HEK293 (cell line): ENCODE measurements at regions not wholly inside any gene's neighbourhood (a gene's known extent, or its start where the extent isn't known, plus 50 kb on each side); places are given as distances from the start of the nearest gene placed in this dataset.

Experiments used
- CTCF ChIA-PET: fragments of 350-600 bp; formaldehyde crosslinking; extraction: SDS; loops from one replicate; lab custom pipeline; 2021; ENCODE audit warnings: antibody characterized with exemption; lab: Yijun Ruan, JAX
- POLR2A ChIA-PET: fragments of 300-600 bp; formaldehyde crosslinking; extraction: SDS; loops from one replicate; lab custom pipeline; 2020; ENCODE audit warnings: antibody characterized with exemption, inconsistent platforms; lab: Yijun Ruan, JAX
- H3K27ac ChIP-seq: fragments of 200-500 bp; sonication (Bioruptor generic); 2 replicates; pipeline ENCODE4 v1.5.1; 2014; ENCODE audit warnings: low read depth, low read length, control low read depth, inconsistent platforms; ENCODE audit errors: extremely low read depth
- H3K36me3 ChIP-seq, 2 experiments: fragments of 200-500 bp in 1 of 2; sonication (Bioruptor generic) in 1 of 2; 1 replicate in 1 of 2; 2 replicates in 1 of 2; pipeline ENCODE4 v1.5.1; 2014 to 2017; ENCODE audit warnings: inconsistent platforms in 2 of 2, low read length in 2 of 2; ENCODE audit not compliant: control insufficient read depth in 2 of 2, insufficient read depth in 1 of 2
- H3K4me1 ChIP-seq: fragments of 200-500 bp; sonication (Bioruptor generic); 2 replicates; pipeline ENCODE4 v1.5.1; 2014; ENCODE audit warnings: mild to moderate bottlenecking, low read length, inconsistent platforms; ENCODE audit not compliant: control insufficient read depth, insufficient read depth
- H3K4me3 ChIP-seq: 2 replicates; pipeline ENCODE4 v1.5.1; 2011; ENCODE audit warnings: low read depth, mild to moderate bottlenecking, control low read depth, low read length, moderate library complexity
- H3K9me3 ChIP-seq: fragments of 200-500 bp; sonication (Bioruptor generic); 2 replicates; pipeline ENCODE4 v1.5.1; 2014; ENCODE audit warnings: low read depth, low read length, inconsistent platforms; ENCODE audit not compliant: control insufficient read depth, insufficient read depth
- BCL11A ChIP-seq: fragments of 450-650 bp; formaldehyde crosslinking; IDR thresholded peaks from 2 replicates; pipeline ENCODE4 v1.5.1; 2016; ENCODE audit warnings: low read depth, missing biosample characterization, missing genetic modification characterization
- BCL11B ChIP-seq: fragments of 450-650 bp; formaldehyde crosslinking; IDR thresholded peaks from 2 replicates; pipeline ENCODE4 v1.5.1; 2016; ENCODE audit warnings: low read depth, missing biosample characterization, missing genetic modification characterization
- HIC1 ChIP-seq: fragments of 450-650 bp; formaldehyde crosslinking; IDR thresholded peaks from 2 replicates; pipeline ENCODE4 v1.5.1; 2016; ENCODE audit warnings: missing biosample characterization, missing genetic modification characterization
- HOXC10 ChIP-seq: sonication (generic); formaldehyde crosslinking; IDR thresholded peaks from 2 replicates; pipeline ENCODE4 v1.8.1; 2023; ENCODE audit warnings: mild to moderate bottlenecking, missing genetic modification reagents
- SP2 ChIP-seq: fragments of 450-650 bp; formaldehyde crosslinking; IDR thresholded peaks from 2 replicates; pipeline ENCODE4 v1.5.1; 2016; ENCODE audit warnings: missing biosample characterization, missing genetic modification characterization
- TCF7L2 ChIP-seq: IDR thresholded peaks from 2 replicates; pipeline ENCODE4 v1.6.1; 2011; ENCODE audit warnings: low read depth, mild to moderate bottlenecking, inconsistent platforms, low read length, moderate library complexity, borderline replicate concordance
- ZBTB6 ChIP-seq: fragments of 450-650 bp; formaldehyde crosslinking; IDR thresholded peaks from 2 replicates; pipeline ENCODE4 v1.5.1; 2017; ENCODE audit warnings: missing biosample characterization, missing genetic modification characterization
- ZNF114 ChIP-seq: fragments of 450-650 bp; formaldehyde crosslinking; IDR thresholded peaks from 2 replicates; pipeline ENCODE4 v1.5.0; 2017; ENCODE audit warnings: missing biosample characterization, missing genetic modification characterization
- ZNF121 ChIP-seq: fragments of 450-650 bp; formaldehyde crosslinking; IDR thresholded peaks from 2 replicates; pipeline ENCODE4 v1.5.1; 2016; ENCODE audit warnings: missing biosample characterization, missing genetic modification characterization
- ZNF140 ChIP-seq: fragments of 450-650 bp; formaldehyde crosslinking; IDR thresholded peaks from 2 replicates; pipeline ENCODE4 v1.5.1; 2016; ENCODE audit warnings: missing biosample characterization, missing genetic modification characterization
- ZNF148 ChIP-seq: fragments of 450-650 bp; formaldehyde crosslinking; IDR thresholded peaks from 2 replicates; pipeline ENCODE4 v1.5.0; 2017; ENCODE audit warnings: missing biosample characterization, missing genetic modification characterization, borderline replicate concordance
- ZNF169 ChIP-seq: fragments of 450-650 bp; formaldehyde crosslinking; IDR thresholded peaks from 2 replicates; pipeline ENCODE4 v1.5.1; 2016; ENCODE audit warnings: missing biosample characterization, missing genetic modification characterization
- ZNF175 ChIP-seq: fragments of 450-650 bp; formaldehyde crosslinking; IDR thresholded peaks from 2 replicates; pipeline ENCODE4 v1.5.1; 2016; ENCODE audit warnings: missing biosample characterization, missing genetic modification characterization
- ZNF302 ChIP-seq: fragments of 450-650 bp; formaldehyde crosslinking; IDR thresholded peaks from 2 replicates; pipeline ENCODE4 v1.5.1; 2016; ENCODE audit warnings: missing biosample characterization, missing genetic modification characterization, low read depth
- ZNF311 ChIP-seq: fragments of 450-650 bp; formaldehyde crosslinking; IDR thresholded peaks from 2 replicates; pipeline ENCODE4 v1.5.1; 2017; ENCODE audit warnings: missing biosample characterization, missing genetic modification characterization, borderline replicate concordance
- ZNF324 ChIP-seq: fragments of 450-650 bp; formaldehyde crosslinking; IDR thresholded peaks from 2 replicates; pipeline ENCODE4 v1.5.1; 2016; ENCODE audit warnings: missing biosample characterization, missing genetic modification characterization
- ZNF398 ChIP-seq: fragments of 450-650 bp; formaldehyde crosslinking; IDR thresholded peaks from 2 replicates; pipeline ENCODE4 v1.5.1; 2017; ENCODE audit warnings: missing biosample characterization, missing genetic modification characterization
- ZNF521 ChIP-seq: fragments of 450-650 bp; formaldehyde crosslinking; IDR thresholded peaks from 2 replicates; pipeline ENCODE4 v1.5.1; 2017; ENCODE audit warnings: missing biosample characterization, mild to moderate bottlenecking, missing genetic modification characterization
- ZNF580 ChIP-seq: fragments of 450-650 bp; formaldehyde crosslinking; IDR thresholded peaks from 2 replicates; pipeline ENCODE4 v1.5.1; 2016; ENCODE audit warnings: missing biosample characterization, missing genetic modification characterization
- ZNF600 ChIP-seq: fragments of 450-650 bp; formaldehyde crosslinking; IDR thresholded peaks from 2 replicates; pipeline ENCODE4 v1.5.1; 2016; ENCODE audit warnings: missing biosample characterization, missing genetic modification characterization

GRCh38 chr2:54374591-54375364, 81.3 kb upstream of the SPTBN1 start (continued):
- no peak for TF ChIP-seq ZNF302 (tag by site-specific recombination)
- TF ChIP-seq ZNF580 (tag by site-specific recombination) = no peak

- TF ChIP-seq ZNF121 (tag by site-specific recombination) = no peak
- H3K9me3 ChIP-seq = no peaks in the 10 kb centered on the region
- POLR2A ChIA-PET = interaction anchor here (0.6 kb wide), 1 partner anchor 367 kb away, joined by 6 read pairs; no protein-coding TSS in a partner anchor
- CTCF ChIA-PET = interaction anchor here (0.6 to 1.0 kb wide), 3 partner anchors 10 to 172 kb away, joined by 3 read pairs; no protein-coding TSS in a partner anchor
- H3K36me3 ChIP-seq = no peaks in the 10 kb centered on the region
- no peak overlapping the region for H3K4me3 ChIP-seq
- no peaks in the 10 kb centered on the region for H3K4me1 ChIP-seq
- no peak overlapping the region for H3K27ac ChIP-seq
Measured at GRCh38 chr2:54377451-54377850, 78.7 kb upstream of the SPTBN1 start.

GRCh38 chr2:54377901-54378493, 78.1 kb upstream of the SPTBN1 start:
- Histone ChIP-seq H3K9me3 (no peaks in the 10 kb centered on the region), H3K4me1 (no peaks in the 10 kb centered on the region), H3K36me3 (no peaks in the 10 kb centered on the region), H3K4me3 (no peak overlapping the region)
- CTCF ChIA-PET = interaction anchor here (1.0 kb wide), 1 partner anchor 10 kb away, joined by 3 read pairs; no protein-coding TSS in a partner anchor
- POLR2A ChIA-PET = interaction anchor here (0.6 kb wide), 1 partner anchor 367 kb away, joined by 6 read pairs; no protein-coding TSS in a partner anchor
- TF ChIP-seq ZNF600 (tag by site-specific recombination) (no peak), ZBTB6 (tag by site-specific recombination) (no peak), ZNF140 (tag by site-specific recombination) (no peak), ZNF398 (tag by site-specific recombination) (no peak), ZNF175 (no peak), ZNF114 (tag by site-specific recombination) (no peak), ZNF169 (tag by site-specific recombination) (no peak), BCL11A (tag by site-specific recombination) (no peak)
- TF ChIP-seq, all 188 proteins: peak for 0
- H3K27ac ChIP-seq = no peak overlapping the region

- ChIA-PET CTCF (no interaction called here), POLR2A (interaction anchor here (0.5 kb wide), 1 partner anchor 69 kb away, joined by 3 read pairs; no protein-coding TSS in a partner anchor)
- no peaks in the 10 kb centered on the region for H3K9me3 ChIP-seq
- H3K27ac ChIP-seq = no peak overlapping the region
- H3K36me3 ChIP-seq = no peaks in the 10 kb centered on the region
- no peak overlapping the region for H3K4me3 ChIP-seq
- H3K4me1 ChIP-seq = no peaks in the 10 kb centered on the region
- TF ChIP-seq BCL11B (tag by site-specific recombination) (no peak), SP2 (tag by site-specific recombination) (no peak), ZNF324 (tag by site-specific recombination) (no peak), ZNF140 (tag by site-specific recombination) (no peak), ZNF148 (tag by site-specific recombination) (no peak), HOXC10 (CRISPR knock-in tag) (no peak), TCF7L2 (no peak), HIC1 (tag by site-specific recombination) (no peak), ZNF521 (tag by site-specific recombination) (no peak), ZNF311 (no peak)
Measured at GRCh38 chr2:54380670-54381069, 75.5 kb upstream of the SPTBN1 start.
